ENCODE measurements at regions not wholly inside any gene's neighbourhood (a gene's known extent, or its start where the extent isn't known, plus 50 kb on each side); places are given as distances from the start of the nearest gene placed in this dataset.

GRCh38 chr7:113366122-113366521, 247.8 kb upstream of the SMIM30 start (continued):
- TF ChIP-seq NR2C2 (IDR thresholded peaks at IDR 0.05; ENCODE audit: borderline replicate concordance, control insufficient read depth, insufficient read length, low read depth) (no peak), NFYA (IDR thresholded peaks at IDR 0.05; ENCODE audit: borderline replicate concordance, low read depth, low read length) (no peak), ZNF622 (IDR thresholded peaks at IDR 0.05) (no peak), CHD4 (IDR thresholded peaks at IDR 0.05) (no peak), CBX3 (IDR thresholded peaks at IDR 0.05; ENCODE audit: borderline replicate concordance, low read depth) (no peak)
- TF ChIP-seq, protein P1, sequence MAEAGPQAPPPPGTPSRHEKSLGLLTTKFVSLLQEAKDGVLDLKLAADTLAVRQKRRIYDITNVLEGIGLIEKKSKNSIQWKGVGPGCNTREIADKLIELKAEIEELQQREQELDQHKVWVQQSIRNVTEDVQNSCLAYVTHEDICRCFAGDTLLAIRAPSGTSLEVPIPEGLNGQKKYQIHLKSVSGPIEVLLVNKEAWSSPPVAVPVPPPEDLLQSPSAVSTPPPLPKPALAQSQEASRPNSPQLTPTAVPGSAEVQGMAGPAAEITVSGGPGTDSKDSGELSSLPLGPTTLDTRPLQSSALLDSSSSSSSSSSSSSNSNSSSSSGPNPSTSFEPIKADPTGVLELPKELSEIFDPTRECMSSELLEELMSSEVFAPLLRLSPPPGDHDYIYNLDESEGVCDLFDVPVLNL (IDR thresholded peaks at IDR 0.05; ENCODE audit: low read depth, low read length) = no peak
- TF ChIP-seq, protein P2, sequence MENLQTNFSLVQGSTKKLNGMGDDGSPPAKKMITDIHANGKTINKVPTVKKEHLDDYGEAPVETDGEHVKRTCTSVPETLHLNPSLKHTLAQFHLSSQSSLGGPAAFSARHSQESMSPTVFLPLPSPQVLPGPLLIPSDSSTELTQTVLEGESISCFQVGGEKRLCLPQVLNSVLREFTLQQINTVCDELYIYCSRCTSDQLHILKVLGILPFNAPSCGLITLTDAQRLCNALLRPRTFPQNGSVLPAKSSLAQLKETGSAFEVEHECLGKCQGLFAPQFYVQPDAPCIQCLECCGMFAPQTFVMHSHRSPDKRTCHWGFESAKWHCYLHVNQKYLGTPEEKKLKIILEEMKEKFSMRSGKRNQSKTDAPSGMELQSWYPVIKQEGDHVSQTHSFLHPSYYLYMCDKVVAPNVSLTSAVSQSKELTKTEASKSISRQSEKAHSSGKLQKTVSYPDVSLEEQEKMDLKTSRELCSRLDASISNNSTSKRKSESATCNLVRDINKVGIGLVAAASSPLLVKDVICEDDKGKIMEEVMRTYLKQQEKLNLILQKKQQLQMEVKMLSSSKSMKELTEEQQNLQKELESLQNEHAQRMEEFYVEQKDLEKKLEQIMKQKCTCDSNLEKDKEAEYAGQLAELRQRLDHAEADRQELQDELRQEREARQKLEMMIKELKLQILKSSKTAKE (IDR thresholded peaks at IDR 0.05; ENCODE audit: low read depth, poor library complexity, severe bottlenecking) = no peak

- H3K79me2 ChIP-seq (ENCODE audit: control insufficient read depth, insufficient read depth, low read length) = no peaks in the 10 kb centered on the region
- ChIA-PET RAD21 (ENCODE audit: unreplicated experiment) (no interaction called here), CTCF (no interaction called here), SMC1A (ENCODE audit: uncharacterized antibody, unreplicated experiment) (interaction anchor here (1.5 kb wide), 1 partner anchor 16 kb away, joined by 4 read pairs; no protein-coding TSS in a partner anchor), POLR2A (no interaction called here)
- in situ Hi-C loops (cut with MboI) = no loop called here
- 7% methylated on average over 4 of the region's 4 CpGs for WGBS (ENCODE audit: insufficient coverage, insufficient replicate concordance, low lambda C conversion rate, missing lambda C conversion rate)
- no peaks in the 10 kb centered on the region for H4K20me1 ChIP-seq (ENCODE audit: control insufficient read depth, insufficient read depth)
- H3K27me3 ChIP-seq (replicated peaks in 1 of 2; ENCODE audit: control insufficient read depth in 2 of 2, insufficient read depth in 2 of 2, low read length in 1 of 2) = no peaks in the 10 kb centered on the region
- DNase-seq (ENCODE audit: low read depth, low spot score) = no peak
- no peak overlapping the region for H3K9ac ChIP-seq (ENCODE audit: control insufficient read depth, insufficient read depth, low read length)
- no peak for FAIRE-seq
- no peaks in the 10 kb centered on the region for H3K36me3 ChIP-seq (ENCODE audit: control insufficient read depth in 2 of 2, insufficient read depth in 2 of 2, low read length in 1 of 2)
- no peak for TF ChIP-seq HDGF (IDR thresholded peaks at IDR 0.05)
- no peak for TF ChIP-seq SMAD5 (IDR thresholded peaks at IDR 0.05; ENCODE audit: low read depth)
- BruUV-seq (replicated peaks) = no TSS peak
- intact Hi-C loops (cut with micrococcal nuclease; ENCODE audit: unreplicated experiment) = no loop called here
- no peak overlapping the region for H3K4me2 ChIP-seq (ENCODE audit: control insufficient read depth, insufficient read depth)
- H3K4me3 ChIP-seq = no peak overlapping the region
- H3K4me1 ChIP-seq (ENCODE audit: control insufficient read depth, insufficient read depth, low read length) = no peaks in the 10 kb centered on the region
- H3K27ac ChIP-seq (ENCODE audit: control insufficient read depth, insufficient read depth) = no peak overlapping the region
- H2AFZ ChIP-seq (ENCODE audit: control insufficient read depth, low read depth, low read length) = no peak overlapping the region
- no peaks in the 10 kb centered on the region for H3K9me3 ChIP-seq (replicated peaks; ENCODE audit: control insufficient read depth, insufficient read depth, low read length)
- ATAC-seq = no peak
Measured at GRCh38 chr7:113349339-113349738, 231.0 kb upstream of the SMIM30 start.
